HCT116 (cell line): ENCODE measurements at regions not wholly inside any gene's neighbourhood (a gene's known extent, or its start where the extent isn't known, plus 50 kb on each side); places are given as distances from the start of the nearest gene placed in this dataset.

Experiments used
- EZH2 ChIP-seq: fragments of 200-600 bp; sonication (generic); IDR thresholded peaks from 2 replicates; pipeline ENCODE4 v1.6.1; 2017; ENCODE audit warnings: antibody characterized with exemption, mixed run types
- EZH2phosphoT487 ChIP-seq: fragments of 200-600 bp; IDR thresholded peaks from 2 replicates; pipeline ENCODE4 v1.6.1; 2018; ENCODE audit warnings: antibody characterized with exemption, borderline replicate concordance
- POLR2A ChIP-seq: IDR thresholded peaks from 2 replicates; pipeline ENCODE4 v1.7.0; 2011; ENCODE audit warnings: borderline replicate concordance; ENCODE audit not compliant: insufficient read depth, insufficient read length; ENCODE audit errors: extremely low read depth
- SP1 ChIP-seq: IDR thresholded peaks from 2 replicates; pipeline ENCODE4 v1.6.1; 2012; ENCODE audit warnings: low read depth
- YY1 ChIP-seq: IDR thresholded peaks from 2 replicates; pipeline ENCODE4 v1.6.1; 2011; ENCODE audit warnings: low read length, low read depth, moderate library complexity, mild to moderate bottlenecking; ENCODE audit not compliant: insufficient replicate concordance; ENCODE audit errors: extremely low read depth
- ZNF274 ChIP-seq: fragments of 200-500 bp; sonication (Bioruptor generic); IDR thresholded peaks from 2 replicates; pipeline ENCODE4 v1.6.1; 2014; ENCODE audit warnings: mild to moderate bottlenecking, low read depth, low read length, inconsistent platforms
- TF ChIP-seq, protein P1 (sequence below), 3 experiments: fragments of 200-600 bp in 1 of 3; sonication (generic) in 1 of 3; IDR thresholded peaks in 2 of 3; conservative IDR thresholded peaks in 1 of 3; 2 replicates each; pipeline ENCODE4 v1.5.1; 2012 to 2017; ENCODE audit warnings: low read depth in 2 of 3, low read length in 2 of 3, antibody characterized with exemption in 1 of 3, borderline replicate concordance in 1 of 3, control low read depth in 1 of 3, mild to moderate bottlenecking in 1 of 3, mixed read lengths in 1 of 3, mixed run types in 1 of 3, moderate library complexity in 1 of 3; ENCODE audit not compliant: insufficient read depth in 1 of 3
- TF ChIP-seq, protein P2 (sequence below): IDR thresholded peaks from 2 replicates; pipeline ENCODE4 v1.6.1; 2012

DNA sequence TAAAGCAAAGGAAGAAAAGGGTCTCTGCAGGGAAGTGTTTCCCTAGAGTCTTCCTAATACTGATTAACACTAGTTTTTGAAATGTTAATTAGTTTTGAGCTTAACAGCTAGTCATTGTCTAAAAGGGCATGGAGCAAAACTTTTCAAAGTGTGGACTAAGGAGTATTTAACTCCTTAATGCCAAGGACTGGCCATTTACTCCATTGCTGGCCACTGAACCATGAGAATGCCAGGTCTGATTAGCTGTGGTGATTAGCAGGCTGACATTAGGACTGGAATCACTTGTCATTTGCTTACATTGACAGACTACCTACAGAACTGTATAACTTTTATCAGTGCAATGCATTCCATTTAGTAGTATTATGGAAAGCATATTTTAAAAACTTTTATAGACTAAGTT, 987.0 kb downstream of the NR2F1-AS1 start:
- TF ChIP-seq POLR2A (no peak), EZH2 (no peak), ZNF274 (no peak), SP1 (no peak), EZH2phosphoT487 (no peak), YY1 (no peak)
- TF ChIP-seq, protein P1, sequence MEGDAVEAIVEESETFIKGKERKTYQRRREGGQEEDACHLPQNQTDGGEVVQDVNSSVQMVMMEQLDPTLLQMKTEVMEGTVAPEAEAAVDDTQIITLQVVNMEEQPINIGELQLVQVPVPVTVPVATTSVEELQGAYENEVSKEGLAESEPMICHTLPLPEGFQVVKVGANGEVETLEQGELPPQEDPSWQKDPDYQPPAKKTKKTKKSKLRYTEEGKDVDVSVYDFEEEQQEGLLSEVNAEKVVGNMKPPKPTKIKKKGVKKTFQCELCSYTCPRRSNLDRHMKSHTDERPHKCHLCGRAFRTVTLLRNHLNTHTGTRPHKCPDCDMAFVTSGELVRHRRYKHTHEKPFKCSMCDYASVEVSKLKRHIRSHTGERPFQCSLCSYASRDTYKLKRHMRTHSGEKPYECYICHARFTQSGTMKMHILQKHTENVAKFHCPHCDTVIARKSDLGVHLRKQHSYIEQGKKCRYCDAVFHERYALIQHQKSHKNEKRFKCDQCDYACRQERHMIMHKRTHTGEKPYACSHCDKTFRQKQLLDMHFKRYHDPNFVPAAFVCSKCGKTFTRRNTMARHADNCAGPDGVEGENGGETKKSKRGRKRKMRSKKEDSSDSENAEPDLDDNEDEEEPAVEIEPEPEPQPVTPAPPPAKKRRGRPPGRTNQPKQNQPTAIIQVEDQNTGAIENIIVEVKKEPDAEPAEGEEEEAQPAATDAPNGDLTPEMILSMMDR (IDR thresholded peaks at IDR 0.05 in 2 of 3, conservative IDR thresholded peaks at IDR 0.05 in 1 of 3; ENCODE audit: borderline replicate concordance in 1 of 3, insufficient read depth in 1 of 3, low read depth in 2 of 3, low read length in 2 of 3) = no peak
- TF ChIP-seq, protein P2, sequence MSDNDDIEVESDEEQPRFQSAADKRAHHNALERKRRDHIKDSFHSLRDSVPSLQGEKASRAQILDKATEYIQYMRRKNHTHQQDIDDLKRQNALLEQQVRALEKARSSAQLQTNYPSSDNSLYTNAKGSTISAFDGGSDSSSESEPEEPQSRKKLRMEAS = no peak
